GM12873 (cell line): ENCODE measurements at regions not wholly inside any gene's neighbourhood (a gene's known extent, or its start where the extent isn't known, plus 50 kb on each side); places are given as distances from the start of the nearest gene placed in this dataset.

ENCODE experiments used
- TF ChIP-seq, protein P1 (sequence below): IDR thresholded peaks from 2 replicates; pipeline ENCODE4 v1.5.1; 2012; ENCODE audit warnings: low read depth, mild to moderate bottlenecking, moderate library complexity, low read length, control low read depth; ENCODE audit not compliant: insufficient read depth; ENCODE audit errors: missing control alignments

DNA sequence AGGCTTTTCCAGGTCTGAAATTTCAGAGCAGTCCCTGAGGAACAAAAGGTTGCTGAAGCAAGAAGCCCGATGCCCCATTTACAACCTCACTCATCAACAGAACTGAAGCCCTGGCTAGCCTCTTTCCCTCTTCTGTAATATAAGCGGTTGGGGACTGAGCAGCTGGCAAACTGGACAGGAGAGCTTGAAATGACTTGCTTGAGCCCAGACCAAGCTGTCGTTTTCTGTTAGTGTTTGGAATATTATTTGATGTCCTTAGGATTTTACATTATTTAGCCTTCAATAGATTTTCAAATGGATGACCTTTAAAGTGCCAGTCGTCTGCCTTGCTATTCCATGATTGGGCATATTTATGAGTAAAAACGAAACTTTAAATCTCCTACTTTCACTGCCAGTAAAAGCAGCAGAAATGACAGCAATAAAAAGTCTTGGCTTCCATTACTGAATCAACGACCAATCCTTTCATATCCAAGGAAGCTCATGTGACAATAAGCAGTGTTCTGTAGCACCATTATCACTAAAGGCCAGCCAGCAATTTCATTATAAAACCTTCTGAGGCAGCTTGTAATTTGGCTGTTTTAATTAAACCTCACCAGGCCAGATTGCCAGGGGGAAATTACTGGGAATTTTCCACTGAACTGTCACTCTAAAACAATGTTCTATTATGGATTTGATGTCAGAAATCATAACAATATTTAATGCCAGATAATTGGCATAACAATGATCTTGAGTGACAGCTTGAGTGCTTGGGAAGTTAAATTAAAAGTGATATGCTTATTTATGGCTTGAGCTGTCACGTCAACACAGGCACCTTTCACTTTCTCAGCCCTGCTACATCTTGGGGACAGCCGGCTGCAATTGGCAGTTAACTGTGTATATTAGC lies 85.9 kb downstream of the LSMEM1 start:
- TF ChIP-seq, protein P1, sequence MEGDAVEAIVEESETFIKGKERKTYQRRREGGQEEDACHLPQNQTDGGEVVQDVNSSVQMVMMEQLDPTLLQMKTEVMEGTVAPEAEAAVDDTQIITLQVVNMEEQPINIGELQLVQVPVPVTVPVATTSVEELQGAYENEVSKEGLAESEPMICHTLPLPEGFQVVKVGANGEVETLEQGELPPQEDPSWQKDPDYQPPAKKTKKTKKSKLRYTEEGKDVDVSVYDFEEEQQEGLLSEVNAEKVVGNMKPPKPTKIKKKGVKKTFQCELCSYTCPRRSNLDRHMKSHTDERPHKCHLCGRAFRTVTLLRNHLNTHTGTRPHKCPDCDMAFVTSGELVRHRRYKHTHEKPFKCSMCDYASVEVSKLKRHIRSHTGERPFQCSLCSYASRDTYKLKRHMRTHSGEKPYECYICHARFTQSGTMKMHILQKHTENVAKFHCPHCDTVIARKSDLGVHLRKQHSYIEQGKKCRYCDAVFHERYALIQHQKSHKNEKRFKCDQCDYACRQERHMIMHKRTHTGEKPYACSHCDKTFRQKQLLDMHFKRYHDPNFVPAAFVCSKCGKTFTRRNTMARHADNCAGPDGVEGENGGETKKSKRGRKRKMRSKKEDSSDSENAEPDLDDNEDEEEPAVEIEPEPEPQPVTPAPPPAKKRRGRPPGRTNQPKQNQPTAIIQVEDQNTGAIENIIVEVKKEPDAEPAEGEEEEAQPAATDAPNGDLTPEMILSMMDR = no peak

DNA sequence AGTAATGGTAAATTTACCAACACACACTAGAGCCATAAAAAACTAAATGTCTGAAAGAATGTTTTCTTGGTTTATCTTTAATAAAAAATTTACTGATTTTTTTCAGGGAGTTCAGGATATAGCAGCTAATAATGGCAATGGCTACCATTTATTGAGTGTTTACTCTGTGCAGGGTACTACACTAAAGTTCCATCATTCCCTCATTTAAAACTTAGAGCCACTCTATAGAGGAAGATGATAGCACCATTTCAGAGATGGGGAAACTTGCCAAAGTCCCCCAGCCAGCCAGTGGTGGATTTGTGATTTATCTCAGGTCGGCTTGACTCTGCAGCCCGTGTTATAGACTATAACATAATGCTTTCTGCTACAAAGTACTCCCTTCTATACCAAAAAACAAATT lies 86.6 kb downstream of the LSMEM1 start:
- TF ChIP-seq, protein P1 = no peak

DNA sequence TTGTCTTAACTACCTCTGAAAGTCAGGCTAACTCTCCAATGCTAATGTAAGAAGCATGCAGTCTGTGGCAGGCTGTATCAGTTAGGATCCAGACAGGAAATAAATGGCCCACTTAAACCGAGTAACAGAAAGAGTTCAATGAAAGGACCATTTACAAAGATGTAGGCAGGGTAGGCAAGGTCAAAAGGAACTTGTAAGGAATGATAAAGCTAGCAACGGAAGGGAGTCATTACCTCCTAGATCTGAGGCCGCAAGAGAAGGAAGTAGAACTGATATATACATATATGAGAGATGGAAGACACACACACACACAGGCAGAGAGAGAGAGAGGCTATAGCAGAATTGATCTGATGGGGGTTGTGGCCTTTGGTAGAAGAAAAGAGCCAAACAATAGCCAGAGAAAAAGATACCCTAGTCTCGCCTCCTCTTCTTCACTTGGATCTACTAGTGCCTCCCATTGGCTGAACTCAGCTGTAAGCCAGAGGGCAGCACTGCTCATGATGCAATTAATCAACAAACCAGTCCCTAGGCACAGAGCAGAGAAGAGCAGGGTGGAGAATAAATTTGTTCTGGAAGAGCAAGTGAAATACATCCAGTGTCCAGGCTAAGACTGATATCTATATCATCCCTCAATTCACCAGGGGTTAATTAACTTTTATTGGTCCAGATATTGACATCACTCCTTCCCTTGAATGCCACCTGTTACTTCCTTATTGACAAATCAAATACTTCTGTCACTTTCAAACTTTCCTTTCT lies 91.2 kb downstream of the LSMEM1 start:
- TF ChIP-seq, protein P1 = no peak

DNA sequence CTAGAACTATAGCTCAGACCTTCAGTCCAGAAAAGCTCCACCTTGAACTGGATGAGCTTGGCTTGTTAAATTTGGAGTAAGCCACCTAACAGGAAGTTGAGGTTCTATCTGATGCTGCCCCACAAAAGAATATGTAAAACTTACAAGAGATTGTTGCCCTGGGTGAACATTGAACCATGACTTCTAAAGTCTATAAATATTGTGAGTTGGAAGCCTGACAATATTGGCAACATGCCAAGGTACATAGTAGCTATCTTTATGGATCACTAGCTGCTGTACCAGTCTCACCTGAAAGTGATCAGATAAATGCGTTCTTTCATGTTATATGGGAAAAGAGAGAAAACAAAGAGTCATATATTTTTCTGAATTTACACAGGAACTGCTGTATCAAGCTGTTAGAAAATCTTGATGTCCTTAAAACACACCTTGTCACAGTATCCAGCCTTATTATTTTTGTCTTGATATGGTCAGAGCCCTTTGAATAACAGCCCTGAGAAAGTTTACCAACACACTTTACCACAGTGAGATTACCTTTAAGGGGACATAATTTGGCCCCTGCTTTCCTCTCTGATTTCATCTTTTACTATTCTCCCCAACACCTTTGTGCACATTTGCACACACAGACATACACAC lies 92.0 kb downstream of the LSMEM1 start:
- TF ChIP-seq, protein P1 = no peak

GRCh38 chr7:112573302-112574039 lies 92.7 kb downstream of the LSMEM1 start:
- TF ChIP-seq, protein P1 = no peak

- TF ChIP-seq, protein P1 = no peak
These were observed 95.1 kb downstream of the LSMEM1 start for GRCh38 chr7:112575864-112576263.
